Heart right ventricle (tissue), 16 donors: ENCODE measurements at regions not wholly inside any gene's neighbourhood (a gene's known extent, or its start where the extent isn't known, plus 50 kb on each side); places are given as distances from the start of the nearest gene placed in this dataset.
A peak's percentile ranks its signal among the peaks of the same experiment; 100 is the strongest.
"Not testable (repeated sequence)": the region's sequence is repeated elsewhere in the genome, so short reads cannot be mapped to it uniquely, and the experiment has no call there.

Experiments
- ATAC-seq, 8 donors: fragments of 200-7000 bp; cut with Tn5 transposase; one replicate each; pipeline ENCODE4 v1.9.1; 2020; ENCODE audit warnings: mild to moderate bottlenecking in 8 of 8, moderate library complexity in 8 of 8, moderate number of reproducible peaks in 1 of 8
- DNase-seq, 2 donors: peaks; one replicate each; pipeline ENCODE4 v3.0.0-alpha.2; 2020
- H3K27ac ChIP-seq, 10 donors: fragments of 200-600 bp; sonication (generic) in 2 of 10; one replicate each; pipeline versions ENCODE4 v1.5.0 to v1.8.0; 2020 to 2022; ENCODE audit warnings: mild to moderate bottlenecking in 3 of 10
- H3K27me3 ChIP-seq, 7 donors: fragments of 200-600 bp; one replicate each; pipeline ENCODE4 v1.8.0; 2021 to 2022; ENCODE audit warnings: mild to moderate bottlenecking in 2 of 7
- H3K36me3 ChIP-seq, 9 donors: fragments of 200-600 bp; sonication (generic) in 1 of 9; one replicate each; pipeline versions ENCODE4 v1.5.0 to v1.8.0; 2020 to 2022; ENCODE audit warnings: mild to moderate bottlenecking in 2 of 9
- H3K4me1 ChIP-seq, 9 donors: fragments of 200-600 bp; sonication (generic) in 1 of 9; one replicate each; pipeline versions ENCODE4 v1.5.0 to v1.8.0; 2020 to 2022; ENCODE audit warnings: mild to moderate bottlenecking in 4 of 9
- H3K4me3 ChIP-seq, 10 donors: fragments of 200-600 bp; sonication (generic) in 2 of 10; one replicate each; pipeline versions ENCODE4 v1.5.0 to v1.8.0; 2020 to 2022; ENCODE audit warnings: mild to moderate bottlenecking in 7 of 10, moderate library complexity in 2 of 10
- H3K9me3 ChIP-seq, 11 donors: fragments of 200-600 bp in 10 of 11; sonication (generic) in 2 of 11; one replicate each; pipeline versions ENCODE4 v1.5.0 to v1.8.0; 2013 to 2022; ENCODE audit warnings: mild to moderate bottlenecking in 2 of 11, control low read depth in 1 of 11, moderate library complexity in 1 of 11
- WGBS, 2 donors: extraction: QIAGEN DNeasy Blood & Tissue Kit; methylation state at CpG; one replicate each; pipeline ENCODE4 v1.1.7; 2013; ENCODE audit warnings: inconsistent platforms in 1 of 2; 5-methylcytosine and 5-hydroxymethylcytosine counted together
- intact Hi-C, 10 donors: fragments of 100-400 bp; cut with DNase I; formaldehyde crosslinking; loops; one replicate each; pipeline versions ENCODE4 v1.11.1 to v1.14.2; 2022
- TF ChIP-seq, protein P1 (sequence below), 9 donors: fragments of 200-600 bp; sonication (generic) in 2 of 9; IDR thresholded peaks; one replicate each; pipeline versions ENCODE4 v1.5.0 to v1.8.0; 2021 to 2022; ENCODE audit warnings: antibody characterized with exemption in 9 of 9, mild to moderate bottlenecking in 5 of 9, moderate library complexity in 1 of 9
- donor health status: Arrhythmogenic right ventricular cardiomyopathy.
- donor health status: ischemic (EF 13 %, LVEDD 7.1; RV severe dilation, severe dysfunction).
- donor health status: healthy with polysubstance abuse.
- donor health status: DM: no; HTN: yes; CAD: no.
- donor health status: DM: no; HTN: no; CAD: no.
- donor health status: ischemic (EF 25% LVEDD 6.9; RV normal size, moderate dysfunction).
- donor health status: ischemic (EF 25% LVEDD 5.7; RV mildly dilated, moderate dysfunction).
- donor health status: healthy.
- donor health status: DM: yes; HTN: yes; CAD: no.
- donor health status: Ischemic cardiomyopathy.
- donor health status: ischemic (EF 35%, LVEDD 5.7; RV mildly dilated, moderate dysfunction).
- donor health status: nonischemic (EF 11% LVEDD 7.7; RV severe dilation, severe dysfunction).
- donor health status: DM: yes; HTN: yes; CAD: no.
- donor health status: PGD.
- donor health status: ischemic (EF 29% LVEDD 5.4; RV normal size, mild dysfunction).
- donor health status: nonischemic (EF 23%, LVEDD 6.1; RV moderate dilation, normal function).

DNA sequence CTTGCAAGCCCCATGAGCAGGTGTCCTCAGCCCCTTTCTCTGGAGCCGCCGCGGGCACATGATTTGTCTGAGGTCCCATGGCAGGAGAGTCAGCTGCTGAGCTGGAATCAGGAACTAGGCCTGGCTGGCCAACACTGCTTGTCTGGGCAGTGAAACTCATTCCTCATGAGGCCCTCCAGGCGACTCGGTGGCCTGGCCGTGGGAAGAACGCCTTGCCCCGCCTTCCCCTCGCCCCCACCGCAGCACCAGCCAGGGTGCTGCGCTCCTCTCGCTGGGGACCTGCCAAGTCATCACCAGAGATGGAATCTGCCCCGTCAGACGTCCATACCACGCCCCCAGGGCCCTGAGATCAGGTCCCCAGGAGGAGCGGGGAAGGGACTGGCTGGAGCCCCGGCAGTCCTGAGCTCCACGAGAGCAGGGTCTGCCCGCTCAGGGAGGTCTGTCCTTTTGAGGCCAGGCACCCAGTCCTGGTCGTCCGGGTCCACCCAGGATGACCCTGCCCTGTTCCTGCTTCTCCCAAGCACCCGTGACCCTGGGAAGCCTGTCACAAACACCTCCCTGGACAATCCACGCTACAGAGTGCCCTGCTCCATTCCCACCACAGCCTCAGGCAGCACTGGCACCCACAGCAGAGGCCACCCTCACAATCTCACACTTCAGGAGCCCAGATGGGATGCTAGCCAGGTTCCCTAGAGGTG, 5414.5 kb upstream of the TPTE start:
- ATAC-seq (peak; percentile 50 to 73 (median 65)), DNase-seq (peak in 1 of 2 donors; percentile 11)
- peak overlapping the region in 4 of 10 donors; percentile 15 to 66 (median 44) for H3K27ac ChIP-seq
- intact Hi-C loops, H3K4me3 ChIP-seq, H3K9me3 ChIP-seq, H3K36me3 ChIP-seq, H3K4me1 ChIP-seq, H3K27me3 ChIP-seq: not testable (repeated sequence)
- WGBS, 2 donors, result 73 to 78% methylated on average over 4 of the region's 23 CpGs

DNA sequence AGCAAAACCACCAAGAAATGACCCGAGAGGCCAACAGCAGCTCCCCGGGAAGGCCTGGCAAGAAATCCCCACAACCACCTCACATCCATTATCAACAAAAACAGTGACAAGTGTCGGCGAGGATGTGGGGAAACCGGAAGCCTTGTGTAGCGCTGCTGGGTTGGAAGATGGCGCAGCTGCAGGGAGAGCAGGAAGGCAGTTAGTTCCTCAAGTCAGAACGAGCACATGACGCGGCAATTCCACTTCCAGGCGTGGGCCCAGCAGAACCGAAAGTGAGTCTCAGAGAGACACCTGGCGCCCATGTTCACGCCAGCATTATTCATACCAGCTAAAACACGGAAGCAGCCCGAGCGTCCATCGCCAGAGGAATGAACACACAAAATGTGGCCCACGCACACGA, 5413.7 kb upstream of the TPTE start:
- no CpG with 5 or more reads among the region's 20 CpGs for WGBS, 2 donors
- H3K27ac ChIP-seq, H3K9me3 ChIP-seq, H3K4me3 ChIP-seq, H3K27me3 ChIP-seq, DNase-seq, H3K4me1 ChIP-seq, intact Hi-C loops, H3K36me3 ChIP-seq: not testable (repeated sequence)
- peak in 5 of 8 donors; percentile 17 to 49 (median 26) for ATAC-seq

DNA sequence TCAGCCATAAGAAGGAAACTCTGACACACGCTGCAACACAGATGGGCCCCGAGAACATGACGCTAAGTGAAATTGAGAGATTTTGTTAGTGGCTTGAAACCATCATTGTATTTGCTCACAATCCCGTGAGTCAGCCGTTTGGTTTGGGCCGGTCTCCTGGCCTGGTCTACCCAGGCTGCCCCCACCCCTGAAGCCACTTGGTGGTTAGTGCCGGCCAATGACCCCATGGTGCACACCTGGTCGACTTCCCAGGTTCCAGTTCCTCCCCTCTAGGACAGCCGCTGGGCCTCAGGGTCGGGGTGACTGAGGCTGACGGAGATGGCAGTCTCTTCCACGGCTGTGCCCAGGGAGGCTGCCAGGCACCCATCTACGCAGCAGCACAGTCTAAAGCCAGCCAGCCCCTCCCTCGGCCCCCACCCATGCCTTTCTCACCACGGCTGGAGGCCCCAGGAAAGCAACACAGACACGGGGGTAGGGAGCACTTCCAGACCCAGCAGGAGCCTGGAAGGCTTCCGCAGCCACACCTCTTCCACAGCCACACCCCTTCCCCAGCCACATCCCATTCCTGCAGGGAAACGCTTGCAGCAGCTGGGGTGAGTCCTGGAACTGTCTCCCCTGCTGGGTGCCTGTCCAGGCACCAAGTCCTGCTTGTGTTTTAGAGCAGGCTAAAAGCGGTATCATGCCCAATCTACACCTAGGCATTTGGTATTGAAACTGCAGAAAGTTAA, 5413.2 kb upstream of the TPTE start:
- intact Hi-C loops, H3K4me1 ChIP-seq, H3K9me3 ChIP-seq, H3K36me3 ChIP-seq, H3K4me3 ChIP-seq, H3K27me3 ChIP-seq, H3K27ac ChIP-seq: not testable (repeated sequence)
- DNase-seq, result peak in 1 of 2 donors; percentile 28
- peak; percentile 34 to 69 (median 58) for ATAC-seq
- WGBS, 2 donors, result 17 to 42% methylated on average over 1 to 3 of the region's 19 CpGs

DNA sequence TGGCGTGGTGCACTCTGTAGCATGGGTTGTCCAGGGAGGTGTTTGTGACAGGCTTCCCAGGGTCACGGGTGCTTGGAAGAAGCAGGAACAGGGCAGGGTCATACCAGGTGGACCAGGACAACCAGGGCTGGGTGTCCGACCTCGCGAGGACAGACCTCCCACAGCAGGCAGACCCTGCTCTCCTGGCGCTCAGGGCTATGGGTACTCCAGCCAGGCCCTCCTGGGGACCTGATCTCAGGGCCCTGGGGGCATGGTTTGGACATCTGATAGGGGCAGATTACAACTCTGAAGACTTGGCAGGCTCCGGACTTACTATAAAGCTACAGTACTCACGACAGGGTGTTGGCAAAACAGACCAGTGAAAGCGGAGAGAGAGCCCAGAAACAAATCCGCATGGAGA, 5410.2 kb upstream of the TPTE start:
- H3K4me1 ChIP-seq, intact Hi-C loops, H3K27ac ChIP-seq, H3K27me3 ChIP-seq, H3K9me3 ChIP-seq, ATAC-seq, DNase-seq, H3K4me3 ChIP-seq, H3K36me3 ChIP-seq: not testable (repeated sequence)
- 93 to 95% methylated on average over 5 of the region's 10 CpGs for WGBS, 2 donors

DNA sequence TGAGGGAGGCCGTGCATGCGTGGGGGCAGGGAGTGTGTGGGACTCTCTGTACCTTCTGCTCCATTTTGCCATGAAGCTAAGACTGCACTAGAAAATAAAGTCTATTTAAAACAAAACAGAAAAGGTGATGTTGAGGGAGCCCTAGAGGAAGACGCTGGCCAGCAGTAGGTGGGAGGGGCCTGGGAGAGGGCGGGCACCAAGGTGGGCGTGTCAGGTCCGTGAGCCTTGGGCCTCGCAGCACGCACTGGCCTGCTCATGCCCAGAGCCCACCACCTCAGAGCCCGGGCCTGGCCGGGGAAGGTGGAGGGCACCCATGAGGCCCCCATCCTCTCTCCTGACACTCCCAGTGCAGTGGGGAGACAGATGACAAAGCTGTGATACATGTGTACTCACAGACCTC, 5408.3 kb upstream of the TPTE start:
- H3K27ac ChIP-seq, H3K36me3 ChIP-seq, H3K9me3 ChIP-seq, ATAC-seq, H3K4me1 ChIP-seq, H3K4me3 ChIP-seq, intact Hi-C loops, H3K27me3 ChIP-seq, DNase-seq: not testable (repeated sequence)
- no CpG with 5 or more reads among the region's 10 CpGs for WGBS, 2 donors

DNA sequence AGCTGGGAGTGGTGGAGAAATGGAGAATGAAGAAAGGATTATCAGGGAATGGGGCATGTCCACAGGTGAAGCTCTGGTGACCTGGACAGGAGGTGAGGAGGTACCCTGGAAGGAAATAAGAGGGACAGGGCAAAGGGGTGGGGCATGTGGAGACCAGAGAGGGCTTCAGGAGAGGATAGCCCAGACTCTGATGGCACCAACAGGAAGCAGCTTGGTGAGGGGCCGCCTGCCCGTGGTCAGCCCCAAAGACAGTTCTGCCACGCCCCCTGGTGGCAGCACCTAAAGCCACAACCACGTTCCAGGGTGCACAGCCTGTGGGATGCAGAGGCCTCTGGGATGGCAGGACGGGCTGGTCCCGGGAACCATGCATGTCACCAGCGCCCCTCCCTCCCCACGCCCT, 5406.9 kb upstream of the TPTE start:
- DNase-seq, H3K27me3 ChIP-seq, H3K9me3 ChIP-seq, H3K4me1 ChIP-seq, H3K27ac ChIP-seq, H3K36me3 ChIP-seq, H3K4me3 ChIP-seq, intact Hi-C loops: not testable (repeated sequence)
- ATAC-seq, result peak; percentile 32 to 75 (median 50)
- TF ChIP-seq, protein P1, sequence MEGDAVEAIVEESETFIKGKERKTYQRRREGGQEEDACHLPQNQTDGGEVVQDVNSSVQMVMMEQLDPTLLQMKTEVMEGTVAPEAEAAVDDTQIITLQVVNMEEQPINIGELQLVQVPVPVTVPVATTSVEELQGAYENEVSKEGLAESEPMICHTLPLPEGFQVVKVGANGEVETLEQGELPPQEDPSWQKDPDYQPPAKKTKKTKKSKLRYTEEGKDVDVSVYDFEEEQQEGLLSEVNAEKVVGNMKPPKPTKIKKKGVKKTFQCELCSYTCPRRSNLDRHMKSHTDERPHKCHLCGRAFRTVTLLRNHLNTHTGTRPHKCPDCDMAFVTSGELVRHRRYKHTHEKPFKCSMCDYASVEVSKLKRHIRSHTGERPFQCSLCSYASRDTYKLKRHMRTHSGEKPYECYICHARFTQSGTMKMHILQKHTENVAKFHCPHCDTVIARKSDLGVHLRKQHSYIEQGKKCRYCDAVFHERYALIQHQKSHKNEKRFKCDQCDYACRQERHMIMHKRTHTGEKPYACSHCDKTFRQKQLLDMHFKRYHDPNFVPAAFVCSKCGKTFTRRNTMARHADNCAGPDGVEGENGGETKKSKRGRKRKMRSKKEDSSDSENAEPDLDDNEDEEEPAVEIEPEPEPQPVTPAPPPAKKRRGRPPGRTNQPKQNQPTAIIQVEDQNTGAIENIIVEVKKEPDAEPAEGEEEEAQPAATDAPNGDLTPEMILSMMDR (IDR thresholded peaks at IDR 0.05), result peak in 1 of 9 donors; percentile 16
- WGBS, 2 donors, result no CpG with 5 or more reads among the region's 8 CpGs

DNA sequence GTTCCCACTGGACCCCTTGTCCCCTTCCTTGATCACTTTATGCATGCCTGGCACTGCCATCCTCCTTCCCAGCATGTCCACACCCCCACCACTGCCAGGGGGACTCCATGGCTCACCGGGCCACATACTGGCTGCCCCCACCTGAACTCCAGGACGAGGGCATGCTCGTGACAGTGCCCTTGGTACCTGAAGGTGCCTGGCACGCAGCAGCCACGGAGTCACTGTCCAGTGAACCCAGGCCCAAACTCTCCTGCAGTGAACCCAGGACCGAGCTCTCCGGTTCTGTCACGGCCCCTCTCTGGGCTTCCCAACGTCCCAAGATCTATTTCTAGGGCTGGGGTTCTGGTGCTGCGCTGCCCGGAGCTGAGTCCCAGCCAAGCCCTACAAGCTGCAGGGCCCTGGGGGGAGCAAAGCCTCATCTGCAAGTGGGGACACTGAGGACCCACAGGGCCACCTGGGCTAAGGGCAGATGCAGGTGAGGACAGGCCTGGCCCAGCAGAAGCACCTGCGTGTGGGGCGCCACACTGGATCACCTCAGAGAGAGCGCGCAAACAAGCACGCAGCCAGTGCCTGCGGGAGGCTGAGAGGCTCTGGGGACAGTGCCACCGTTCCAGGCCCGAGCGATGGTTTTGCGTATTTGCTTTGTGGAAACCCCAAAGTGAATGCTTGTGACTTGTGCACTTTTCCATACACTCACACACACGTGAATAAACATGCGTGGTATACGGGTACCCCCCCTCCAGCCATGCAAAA, 5406.3 kb upstream of the TPTE start:
- H3K4me3 ChIP-seq, H3K36me3 ChIP-seq, H3K4me1 ChIP-seq, H3K9me3 ChIP-seq, intact Hi-C loops, H3K27me3 ChIP-seq, H3K27ac ChIP-seq: not testable (repeated sequence)
- DNase-seq (peak in 1 of 2 donors; percentile 13), ATAC-seq (peak in 3 of 8 donors; percentile 3 to 23 (median 3))
- 91 to 93% methylated on average over 10 to 17 of the region's 24 CpGs for WGBS, 2 donors

DNA sequence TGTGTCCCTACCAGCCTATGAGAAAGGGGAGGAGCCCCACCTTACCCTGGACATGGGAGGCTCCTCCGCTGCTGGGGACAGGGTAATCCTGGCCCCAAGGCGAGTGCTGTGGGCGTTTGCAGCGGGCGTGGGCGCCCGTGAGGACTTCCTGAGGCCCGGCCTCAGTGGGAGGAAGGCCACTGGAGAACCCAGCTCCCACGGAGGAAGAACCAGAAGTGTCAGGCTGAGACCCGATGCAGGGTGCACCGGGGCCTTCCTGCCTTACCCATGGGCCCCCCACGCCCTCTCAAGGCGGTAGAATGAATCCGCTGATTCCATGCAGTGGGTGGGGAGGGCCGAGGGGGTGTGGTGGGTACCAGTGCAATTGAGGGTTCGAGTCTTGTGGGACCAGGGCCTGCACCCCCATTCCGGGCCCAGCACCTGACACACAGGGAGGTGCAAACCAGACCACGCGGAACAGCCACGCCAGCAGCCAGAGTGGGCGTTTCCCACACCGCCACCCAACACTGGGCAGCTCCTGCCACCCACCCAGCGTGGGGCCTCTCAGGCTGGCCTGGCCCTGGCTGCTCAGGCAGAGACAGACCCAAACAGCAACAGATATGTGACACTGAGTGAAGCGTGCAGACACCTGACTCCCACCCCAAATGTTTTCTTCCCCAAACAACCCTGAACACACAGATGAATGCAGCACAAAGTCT, 5405.6 kb upstream of the TPTE start:
- DNase-seq, H3K4me3 ChIP-seq, H3K9me3 ChIP-seq, H3K27ac ChIP-seq, H3K27me3 ChIP-seq, H3K36me3 ChIP-seq, intact Hi-C loops, H3K4me1 ChIP-seq: not testable (repeated sequence)
- WGBS, 2 donors, result 81 to 85% methylated on average over 10 to 19 of the region's 24 CpGs
- ATAC-seq, result peak in 2 of 8 donors; percentile 1 to 5

DNA sequence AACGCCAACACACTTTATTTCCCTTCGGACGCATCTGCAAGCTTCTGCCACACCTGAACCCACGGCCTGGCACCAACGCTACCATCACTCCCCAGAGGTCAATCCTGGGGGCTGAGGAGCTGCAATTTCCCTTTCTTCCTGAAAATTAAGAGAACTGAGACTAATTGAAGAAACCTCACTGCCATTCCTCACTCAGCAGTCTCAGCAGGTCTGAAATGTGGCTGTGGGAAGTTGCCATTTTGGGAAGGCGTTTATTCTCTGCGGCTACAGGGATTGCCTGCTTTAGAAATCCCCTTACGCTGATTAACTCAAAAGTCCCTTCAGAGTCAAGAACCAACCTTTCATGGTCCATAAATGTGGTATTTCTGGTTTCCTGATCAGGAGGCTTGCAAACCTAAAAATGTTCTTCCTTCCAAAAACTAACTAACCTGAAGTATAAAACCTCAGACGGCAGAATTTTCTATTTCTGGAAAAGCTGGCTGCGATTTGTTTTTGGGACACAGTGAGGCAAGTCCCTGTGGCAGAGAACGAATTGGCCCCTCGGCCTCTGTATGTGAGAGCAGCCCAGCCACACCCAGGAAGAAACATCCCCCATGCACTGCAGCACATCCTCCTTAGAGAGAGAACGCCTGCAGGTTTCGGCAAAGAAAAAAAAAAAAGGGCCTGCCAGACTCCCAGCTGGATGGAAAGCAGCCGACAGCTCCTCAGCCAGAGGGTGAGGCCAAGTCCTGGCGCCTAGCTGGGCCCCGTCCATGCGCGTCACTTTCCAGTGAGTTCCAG, 5404.8 kb upstream of the TPTE start:
- peak in 6 of 8 donors; percentile 7 to 28 (median 14) for ATAC-seq
- H3K9me3 ChIP-seq, H3K27ac ChIP-seq, H3K4me3 ChIP-seq, intact Hi-C loops, H3K4me1 ChIP-seq, H3K36me3 ChIP-seq, H3K27me3 ChIP-seq, DNase-seq: not testable (repeated sequence)
- 94% methylated on average over 2 of the region's 19 CpGs; no CpG with 5 or more reads in 1 of the 2 donors for WGBS, 2 donors
